GM12874 (cell line): ENCODE measurements at regions not wholly inside any gene's neighbourhood (a gene's known extent, or its start where the extent isn't known, plus 50 kb on each side); places are given as distances from the start of the nearest gene placed in this dataset.

Source experiments
- TF ChIP-seq, protein P1 (sequence below): IDR thresholded peaks from 2 replicates; pipeline ENCODE4 v1.5.1; 2011; ENCODE audit warnings: low read depth, mild to moderate bottlenecking, control low read depth, low read length, moderate library complexity; ENCODE audit not compliant: insufficient read depth

DNA sequence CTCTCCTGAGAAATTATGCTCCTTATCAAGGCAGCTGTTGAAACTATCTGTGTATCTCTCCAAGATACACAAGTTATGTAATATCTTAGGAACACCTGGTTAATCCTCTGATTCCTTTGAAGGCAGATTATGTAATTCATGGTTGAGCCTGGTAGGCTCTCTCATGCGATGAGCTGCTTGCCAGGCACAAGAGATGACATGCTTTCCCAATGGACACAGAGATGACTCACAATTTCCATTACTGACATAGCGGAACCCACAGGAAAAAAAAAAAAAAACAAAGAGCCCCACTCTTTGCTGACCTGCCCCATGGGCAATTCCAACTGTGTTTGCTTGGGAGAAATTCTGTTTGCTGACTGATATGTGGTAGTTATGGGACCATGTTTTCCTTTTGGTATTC is 736.4 kb upstream of the PHF14 start:
- TF ChIP-seq, protein P1, sequence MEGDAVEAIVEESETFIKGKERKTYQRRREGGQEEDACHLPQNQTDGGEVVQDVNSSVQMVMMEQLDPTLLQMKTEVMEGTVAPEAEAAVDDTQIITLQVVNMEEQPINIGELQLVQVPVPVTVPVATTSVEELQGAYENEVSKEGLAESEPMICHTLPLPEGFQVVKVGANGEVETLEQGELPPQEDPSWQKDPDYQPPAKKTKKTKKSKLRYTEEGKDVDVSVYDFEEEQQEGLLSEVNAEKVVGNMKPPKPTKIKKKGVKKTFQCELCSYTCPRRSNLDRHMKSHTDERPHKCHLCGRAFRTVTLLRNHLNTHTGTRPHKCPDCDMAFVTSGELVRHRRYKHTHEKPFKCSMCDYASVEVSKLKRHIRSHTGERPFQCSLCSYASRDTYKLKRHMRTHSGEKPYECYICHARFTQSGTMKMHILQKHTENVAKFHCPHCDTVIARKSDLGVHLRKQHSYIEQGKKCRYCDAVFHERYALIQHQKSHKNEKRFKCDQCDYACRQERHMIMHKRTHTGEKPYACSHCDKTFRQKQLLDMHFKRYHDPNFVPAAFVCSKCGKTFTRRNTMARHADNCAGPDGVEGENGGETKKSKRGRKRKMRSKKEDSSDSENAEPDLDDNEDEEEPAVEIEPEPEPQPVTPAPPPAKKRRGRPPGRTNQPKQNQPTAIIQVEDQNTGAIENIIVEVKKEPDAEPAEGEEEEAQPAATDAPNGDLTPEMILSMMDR = no peak

GRCh38 chr7:10238641-10239040 is 735.0 kb upstream of the PHF14 start:
- TF ChIP-seq, protein P1 = no peak

DNA sequence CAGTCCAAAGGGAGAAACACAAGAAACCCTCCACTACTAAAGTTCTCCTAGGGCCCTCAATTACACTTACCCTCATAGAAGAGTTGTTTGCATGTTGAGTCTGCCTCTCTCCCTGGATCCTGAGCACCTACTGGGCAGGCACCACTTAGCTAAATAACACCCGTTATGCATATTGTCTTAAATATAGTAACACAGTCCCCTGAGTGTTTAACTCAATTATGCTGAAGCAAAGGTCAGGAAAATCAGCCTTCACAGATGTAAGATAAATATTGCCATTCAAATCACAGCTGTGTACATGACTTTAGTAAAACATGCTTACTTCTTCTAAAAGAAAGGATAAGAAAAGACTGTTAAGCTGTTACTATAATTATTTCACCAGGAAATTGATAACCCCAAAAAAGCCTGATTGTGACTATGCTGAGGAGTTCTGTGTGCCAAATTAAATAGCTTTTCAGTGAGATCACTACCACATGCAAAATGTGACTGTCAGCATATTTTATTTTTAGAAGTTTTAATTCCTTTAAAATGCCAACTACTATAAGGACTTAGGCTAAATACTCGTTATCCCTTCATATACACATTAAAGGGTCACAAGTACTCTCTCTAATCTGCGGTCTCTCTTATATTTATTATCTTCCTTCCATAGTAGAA is 733.9 kb upstream of the PHF14 start:
- TF ChIP-seq, protein P1 = no peak

DNA sequence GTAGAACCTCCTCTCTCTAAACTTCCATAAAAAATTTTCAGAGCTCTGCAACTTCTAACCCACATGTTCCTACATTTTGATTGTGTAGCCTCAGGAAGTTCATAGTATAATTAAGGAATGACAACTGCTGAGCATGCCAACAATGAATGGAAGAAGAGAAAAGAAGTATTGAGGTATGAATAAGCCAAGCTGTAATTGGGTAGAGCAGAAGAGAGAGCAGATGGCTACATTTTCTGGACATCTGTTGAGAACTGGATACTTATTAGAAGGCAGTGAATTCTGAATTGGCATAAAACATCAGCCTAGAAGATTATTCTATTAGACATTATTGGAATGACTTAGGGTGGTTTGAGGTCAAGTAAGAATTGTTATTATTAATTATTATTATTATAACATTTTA is 728.3 kb upstream of the PHF14 start:
- TF ChIP-seq, protein P1 = no peak

DNA sequence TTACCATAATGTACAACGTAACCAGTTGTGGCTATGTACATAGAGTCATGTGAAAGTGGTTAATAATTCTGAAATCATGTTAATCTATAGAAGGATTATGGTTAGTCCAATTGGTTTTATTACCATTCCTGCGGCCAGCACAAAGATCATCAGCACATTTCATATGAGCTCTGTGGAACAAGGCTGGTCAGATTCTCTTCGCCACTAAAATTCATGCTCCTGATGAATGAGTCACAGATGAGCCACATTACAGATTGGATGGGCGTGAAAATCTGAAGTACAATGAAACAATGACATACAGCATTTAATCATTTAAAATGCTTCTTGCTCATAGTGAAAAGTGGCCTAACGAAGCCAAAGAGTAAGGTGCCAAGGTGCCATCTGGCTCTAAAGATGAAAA is 716.2 kb upstream of the PHF14 start:
- TF ChIP-seq, protein P1 = no peak

- TF ChIP-seq, protein P1 = no peak
Observed at GRCh38 chr7:10266976-10267375, 706.7 kb upstream of the PHF14 start.

GRCh38 chr7:10268034-10268433 is 705.6 kb upstream of the PHF14 start:
- TF ChIP-seq, protein P1 = no peak
